ENCODE measurements at regions not wholly inside any gene's neighbourhood (a gene's known extent, or its start where the extent isn't known, plus 50 kb on each side); places are given as distances from the start of the nearest gene placed in this dataset.

GRCh38 chr17:27367121-27367981 lies 73.4 kb downstream of the WSB1 start:
- TF ChIP-seq CTCF (optimal IDR thresholded peaks at IDR 0.05 in 1 of 3, IDR thresholded peaks at IDR 0.05 in 1 of 3, conservative IDR thresholded peaks at IDR 0.05 in 1 of 3; ENCODE audit: extremely low read depth in 1 of 3, insufficient read depth in 2 of 3, low read length in 3 of 3): no peak
- TF ChIP-seq EZH2 (IDR thresholded peaks at IDR 0.05; ENCODE audit: low read length): no peak

Measured in keratinocyte (primary cell).